Activated T-cell treated with anti-CD3 and anti-CD28 coated beads, Interleukin-2, amount 50 U/mL, for 4 hours (primary cell): ENCODE measurements at regions not wholly inside any gene's neighbourhood (a gene's known extent, or its start where the extent isn't known, plus 50 kb on each side); places are given as distances from the start of the nearest gene placed in this dataset.
"Not testable (repeated sequence)": the region's sequence is repeated elsewhere in the genome, so short reads cannot be mapped to it uniquely, and the experiment has no call there.

Experiments
- ATAC-seq, 2 donors: fragments of 200-7000 bp; cut with Tn5 transposase; one replicate each; pipeline ENCODE4 v1.10.0; 2021
- DNase-seq: peaks from one replicate; pipeline ENCODE4 v3.0.0-alpha.2; 2020
- H3K27me3 Mint-ChIP-seq: one replicate; pipeline ENCODE4 v1.8.0; 2021; ENCODE audit warnings: low read depth, mixed read lengths
- H3K36me3 Mint-ChIP-seq: one replicate; pipeline ENCODE4 v1.8.0; 2022; ENCODE audit warnings: mixed read lengths; ENCODE audit not compliant: insufficient read depth
- H3K4me1 Mint-ChIP-seq: one replicate; pipeline ENCODE4 v1.8.0; 2021; ENCODE audit warnings: low read depth, mixed read lengths
- H3K4me3 Mint-ChIP-seq: one replicate; pipeline ENCODE4 v1.8.0; 2021; ENCODE audit warnings: mild to moderate bottlenecking, moderate library complexity, mixed read lengths
- H3K9me3 Mint-ChIP-seq: one replicate; pipeline ENCODE4 v1.8.0; 2021; ENCODE audit warnings: mixed read lengths

DNA sequence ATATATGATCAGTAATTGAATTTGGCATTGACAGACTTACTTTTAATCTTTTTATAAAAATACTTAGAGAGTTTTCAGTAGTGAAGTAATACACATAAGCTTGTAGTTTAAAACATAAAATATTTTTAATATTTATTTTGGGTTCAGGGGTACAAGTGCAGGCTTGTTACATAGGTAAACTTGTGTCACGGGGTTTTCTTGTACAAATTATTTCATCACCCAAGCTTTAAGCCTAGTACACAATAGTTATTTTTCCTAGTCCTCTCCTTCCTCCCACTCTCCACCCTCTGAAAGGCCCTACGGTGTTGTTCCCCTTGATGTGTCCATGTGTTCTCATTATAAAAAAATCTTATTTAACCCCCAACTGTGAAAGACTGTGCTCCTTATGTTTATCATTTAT lies 1397.8 kb upstream of the RAG2 start:
- peaks cover 7% of the 10 kb centered on the region for H3K9me3 Mint-ChIP-seq
- no peaks in the 10 kb centered on the region for H3K27me3 Mint-ChIP-seq
- H3K4me1 Mint-ChIP-seq, result no peaks in the 10 kb centered on the region
- no peak for ATAC-seq
- no peaks in the 10 kb centered on the region for H3K36me3 Mint-ChIP-seq
- no peak overlapping the region for H3K4me3 Mint-ChIP-seq
- DNase-seq, result no peak

DNA sequence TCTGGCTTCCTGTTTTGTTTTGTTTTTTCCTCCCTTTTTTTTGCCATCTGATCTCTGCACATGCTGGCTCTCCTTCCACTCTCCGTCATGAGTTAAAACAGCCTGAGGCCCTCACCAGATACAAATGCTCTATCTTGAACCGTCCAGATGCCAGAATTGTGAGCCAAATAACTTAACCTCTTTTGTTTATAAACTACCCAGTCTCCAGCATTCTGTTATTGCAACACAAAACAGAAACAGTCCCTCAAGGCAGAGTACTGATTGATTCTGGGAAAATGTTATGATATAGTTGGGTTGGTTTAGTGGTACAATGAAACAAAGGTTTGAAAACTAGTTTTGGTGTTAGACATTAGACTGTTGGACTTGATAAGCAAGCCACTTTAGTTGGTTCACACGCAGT lies 1390.0 kb upstream of the RAG2 start:
- Mint-ChIP-seq H3K36me3 (no peaks in the 10 kb centered on the region), H3K9me3 (peaks cover 10% of the 10 kb centered on the region), H3K4me1 (no peaks in the 10 kb centered on the region), H3K27me3 (no peaks in the 10 kb centered on the region), H3K4me3 (no peak overlapping the region)
- no peak for ATAC-seq
- no peak for DNase-seq

DNA sequence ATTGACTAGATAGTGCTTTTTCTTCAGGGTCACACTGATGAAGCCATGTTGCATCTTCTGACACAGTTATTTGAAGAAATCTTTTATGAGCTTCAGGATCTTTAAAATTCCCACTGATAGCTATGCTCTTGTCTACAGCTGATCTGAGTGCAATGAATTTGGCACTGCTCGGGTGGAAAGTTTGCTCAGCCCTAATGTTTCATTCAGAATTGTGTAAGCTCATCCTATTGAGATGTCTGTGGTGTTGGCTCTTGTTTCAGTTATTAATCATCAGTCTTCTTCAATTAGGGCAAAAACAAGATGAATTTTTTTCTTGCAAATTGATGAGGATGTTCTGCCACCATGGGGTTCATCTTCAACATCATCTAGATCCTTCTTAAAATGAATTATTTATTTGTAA lies 1387.0 kb upstream of the RAG2 start:
- Mint-ChIP-seq H3K4me1 (no peaks in the 10 kb centered on the region), H3K9me3 (peaks cover 5% of the 10 kb centered on the region), H3K36me3 (no peaks in the 10 kb centered on the region), H3K4me3 (no peak overlapping the region), H3K27me3 (no peaks in the 10 kb centered on the region)
- ATAC-seq (no peak), DNase-seq (no peak)

DNA sequence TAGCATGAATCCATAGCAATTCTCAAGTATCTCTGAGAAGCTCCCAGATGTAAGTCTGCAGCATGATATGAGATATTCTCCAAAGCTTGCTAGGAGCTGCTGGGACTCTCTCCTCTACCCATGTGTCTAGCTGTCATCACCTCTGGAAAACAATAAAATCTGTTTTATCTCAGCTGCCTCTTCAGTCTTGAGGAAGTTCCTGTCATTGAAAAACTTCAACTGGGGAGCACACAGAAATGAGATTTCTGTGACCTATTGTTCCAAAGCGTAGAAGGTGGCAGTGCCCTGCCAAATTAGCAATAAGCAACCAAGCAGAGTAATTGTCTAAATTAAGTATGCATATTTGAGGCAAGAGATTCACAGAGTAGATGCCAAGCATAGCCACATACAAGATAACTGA lies 1380.6 kb upstream of the RAG2 start:
- H3K27me3 Mint-ChIP-seq, result no peaks in the 10 kb centered on the region
- no peaks in the 10 kb centered on the region for H3K4me1 Mint-ChIP-seq
- H3K36me3 Mint-ChIP-seq, result no peaks in the 10 kb centered on the region
- no peak for ATAC-seq
- no peaks in the 10 kb centered on the region for H3K9me3 Mint-ChIP-seq
- DNase-seq, result no peak
- no peak overlapping the region for H3K4me3 Mint-ChIP-seq

DNA sequence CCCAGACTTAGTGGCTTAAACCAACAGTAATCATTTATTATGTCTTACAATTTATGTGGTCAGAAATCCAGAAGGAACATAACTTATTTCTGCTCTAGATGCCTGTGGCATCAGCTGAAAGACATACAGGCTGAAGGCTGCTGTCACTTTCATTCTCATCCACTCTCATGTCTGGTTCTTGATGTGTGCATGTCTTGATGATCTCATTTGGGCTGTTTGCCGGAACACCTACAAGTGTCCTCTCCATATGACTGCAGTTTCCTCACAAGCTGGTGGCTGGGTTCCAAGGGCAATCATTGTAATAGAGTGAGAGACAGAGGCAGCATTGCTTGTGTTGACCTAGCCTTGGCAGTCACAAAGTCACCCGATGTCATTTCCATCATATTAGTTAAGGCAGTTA lies 1375.9 kb upstream of the RAG2 start:
- Mint-ChIP-seq H3K4me1 (no peaks in the 10 kb centered on the region), H3K9me3 (peaks cover 13% of the 10 kb centered on the region), H3K36me3 (no peaks in the 10 kb centered on the region), H3K4me3 (no peak overlapping the region), H3K27me3 (no peaks in the 10 kb centered on the region)
- ATAC-seq (no peak), DNase-seq (no peak)

DNA sequence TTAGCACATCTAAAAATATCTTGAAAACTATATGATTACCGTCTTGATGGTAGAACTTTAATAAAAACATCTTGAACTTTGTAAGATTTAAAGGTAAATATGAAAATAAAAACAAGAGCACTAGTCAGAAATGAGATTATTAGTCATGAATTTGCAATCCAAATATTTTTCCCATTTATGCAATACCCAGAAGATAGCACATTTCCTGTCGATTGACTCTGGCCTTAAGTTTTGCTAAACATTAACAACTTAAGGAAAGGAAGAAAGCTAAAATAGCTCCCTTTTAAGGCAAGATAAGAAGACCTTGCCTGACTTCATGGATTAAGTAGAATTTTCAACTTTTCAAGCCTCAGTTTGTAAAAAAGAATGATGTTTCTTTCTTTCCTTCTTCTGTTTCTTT lies 1374.7 kb upstream of the RAG2 start:
- no peak for DNase-seq
- Mint-ChIP-seq H3K9me3 (peaks cover 16% of the 10 kb centered on the region), H3K27me3 (no peaks in the 10 kb centered on the region), H3K36me3 (no peaks in the 10 kb centered on the region), H3K4me3 (no peak overlapping the region), H3K4me1 (no peaks in the 10 kb centered on the region)
- no peak for ATAC-seq

DNA sequence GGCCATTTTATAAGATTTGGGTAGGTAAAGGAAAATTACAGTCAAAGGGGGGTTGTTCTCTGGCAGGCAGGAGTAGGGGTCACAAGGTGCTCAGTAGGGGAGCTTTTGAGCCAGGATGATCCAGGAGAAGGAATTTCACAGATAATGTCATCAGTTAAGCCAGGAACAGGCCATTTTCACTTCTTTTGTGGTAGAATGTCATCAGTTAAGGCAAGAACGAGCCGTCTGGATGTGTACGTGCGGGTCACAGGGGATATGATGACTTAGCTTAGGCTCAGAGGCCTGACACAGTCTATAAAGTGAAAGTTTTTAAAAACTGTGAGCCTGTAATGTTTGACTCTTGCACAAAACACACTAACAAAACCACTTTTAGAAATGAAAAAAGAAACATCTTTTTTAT lies 1371.3 kb upstream of the RAG2 start:
- not testable (repeated sequence) for DNase-seq, H3K36me3 Mint-ChIP-seq, ATAC-seq, H3K4me1 Mint-ChIP-seq, H3K4me3 Mint-ChIP-seq, H3K27me3 Mint-ChIP-seq
- peaks cover 21% of the 10 kb centered on the region for H3K9me3 Mint-ChIP-seq

DNA sequence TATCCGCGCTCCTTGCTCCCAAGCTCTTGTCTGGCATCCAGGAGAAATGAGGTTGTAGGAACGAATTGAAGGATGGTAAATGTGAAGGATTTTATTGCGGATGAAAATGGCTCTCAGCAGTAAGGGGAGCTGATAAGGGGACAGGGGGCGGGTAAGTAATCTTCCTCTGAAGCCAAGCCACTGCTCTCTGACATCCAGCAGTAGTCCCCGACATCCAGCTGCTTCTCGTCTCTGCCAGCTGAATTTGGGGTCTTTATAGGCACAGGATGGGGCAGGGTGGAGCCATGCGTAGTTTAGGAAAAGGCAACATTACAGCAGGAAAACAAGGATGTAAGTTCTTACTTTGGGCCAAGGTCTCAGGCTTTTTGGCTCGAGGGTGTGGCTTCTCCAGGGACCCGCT lies 1370.1 kb upstream of the RAG2 start:
- ATAC-seq (no peak), DNase-seq (no peak)
- Mint-ChIP-seq H3K4me3 (no peak overlapping the region), H3K4me1 (no peaks in the 10 kb centered on the region), H3K9me3 (peaks cover 21% of the 10 kb centered on the region), H3K36me3 (no peaks in the 10 kb centered on the region), H3K27me3 (no peaks in the 10 kb centered on the region)

DNA sequence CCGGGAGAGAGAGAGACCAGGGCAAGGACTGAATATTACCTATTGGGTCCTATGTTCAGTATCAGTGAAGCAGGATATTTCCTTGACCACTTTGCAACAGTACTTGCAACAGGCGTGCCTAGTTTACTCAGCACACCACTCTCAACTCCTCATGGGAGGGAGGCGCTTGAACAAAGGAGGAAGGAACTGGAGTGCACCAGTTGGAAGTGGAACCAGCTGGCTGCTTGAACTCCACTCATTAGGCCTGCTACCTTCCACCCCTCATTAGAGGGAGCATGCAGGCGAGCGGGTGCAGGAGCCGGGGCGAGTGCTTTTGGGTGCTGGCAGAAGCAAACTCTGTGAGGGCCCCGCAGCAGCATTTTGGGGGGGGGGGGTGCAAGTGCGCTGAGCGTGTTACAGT lies 1369.6 kb upstream of the RAG2 start:
- peaks cover 20% of the 10 kb centered on the region for H3K9me3 Mint-ChIP-seq
- no peaks in the 10 kb centered on the region for H3K27me3 Mint-ChIP-seq
- no peaks in the 10 kb centered on the region for H3K4me1 Mint-ChIP-seq
- H3K36me3 Mint-ChIP-seq, result no peaks in the 10 kb centered on the region
- no peak for DNase-seq
- no peak for ATAC-seq
- H3K4me3 Mint-ChIP-seq, result no peak overlapping the region

DNA sequence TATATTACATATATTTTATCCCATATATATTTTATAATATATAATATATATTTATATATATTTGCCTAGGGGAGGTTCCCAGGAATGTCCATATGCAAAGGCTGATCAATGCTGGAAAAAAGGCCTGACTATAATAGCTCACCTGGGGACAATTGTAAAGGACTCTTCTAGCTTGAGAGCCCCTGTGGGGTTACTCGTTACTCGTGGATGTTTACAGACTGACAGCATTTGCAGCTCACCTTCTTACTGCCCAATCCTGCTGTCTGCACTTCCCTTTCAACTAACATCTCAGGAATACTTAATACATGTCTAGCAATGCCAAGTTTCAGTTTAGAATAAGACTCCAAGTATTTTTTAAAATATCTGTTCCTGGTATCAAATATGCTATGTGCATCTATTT lies 1365.4 kb upstream of the RAG2 start:
- Mint-ChIP-seq H3K9me3 (peaks cover 9% of the 10 kb centered on the region), H3K36me3 (no peaks in the 10 kb centered on the region), H3K27me3 (no peaks in the 10 kb centered on the region), H3K4me3 (no peak overlapping the region), H3K4me1 (no peaks in the 10 kb centered on the region)
- DNase-seq (no peak), ATAC-seq (no peak)

DNA sequence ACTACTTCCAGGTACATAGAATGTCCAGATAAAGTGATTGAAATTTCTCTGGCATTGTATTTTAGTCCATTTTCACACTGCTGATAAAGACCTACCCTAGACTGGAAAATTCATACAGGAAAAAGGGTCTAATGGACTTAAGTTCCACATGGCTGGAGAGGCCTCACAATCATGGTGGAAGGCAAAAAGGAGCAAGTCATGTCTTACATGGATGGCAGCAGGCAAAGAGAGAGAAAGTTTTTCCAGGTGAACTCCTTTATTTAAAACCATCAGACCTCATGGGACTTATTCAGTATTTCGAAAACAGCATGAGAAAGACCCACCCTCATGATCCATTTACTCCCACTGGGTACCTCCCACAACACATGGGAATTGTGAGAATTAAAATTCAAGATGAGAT lies 1359.7 kb upstream of the RAG2 start:
- Mint-ChIP-seq H3K27me3 (no peaks in the 10 kb centered on the region), H3K4me3 (no peak overlapping the region), H3K4me1 (no peaks in the 10 kb centered on the region), H3K36me3 (no peaks in the 10 kb centered on the region), H3K9me3 (peaks cover 11% of the 10 kb centered on the region)
- DNase-seq (no peak), ATAC-seq (no peak)

DNA sequence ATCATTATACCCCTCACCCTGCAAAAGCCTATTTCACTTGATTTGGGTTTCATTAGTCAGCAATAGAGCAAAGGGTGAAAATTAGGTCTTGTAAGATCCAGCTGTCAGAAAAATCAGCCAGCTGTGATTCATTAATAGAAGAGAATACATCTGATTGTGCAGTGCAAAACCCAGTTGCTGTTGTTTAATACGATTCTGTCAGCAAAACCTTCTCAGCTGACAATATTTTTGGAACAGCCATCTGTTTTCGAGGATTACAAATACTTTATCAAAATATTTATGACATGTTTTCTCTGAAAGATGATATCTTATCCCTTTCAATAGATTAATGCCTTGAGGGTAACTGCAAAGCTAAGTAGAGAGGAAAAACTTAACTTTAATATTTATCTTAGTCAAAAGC lies 1354.0 kb upstream of the RAG2 start:
- peaks cover 10% of the 10 kb centered on the region for H3K9me3 Mint-ChIP-seq
- no peaks in the 10 kb centered on the region for H3K36me3 Mint-ChIP-seq
- ATAC-seq (no peak), DNase-seq (no peak)
- H3K4me1 Mint-ChIP-seq, result no peaks in the 10 kb centered on the region
- H3K4me3 Mint-ChIP-seq, result no peak overlapping the region
- H3K27me3 Mint-ChIP-seq, result no peaks in the 10 kb centered on the region

DNA sequence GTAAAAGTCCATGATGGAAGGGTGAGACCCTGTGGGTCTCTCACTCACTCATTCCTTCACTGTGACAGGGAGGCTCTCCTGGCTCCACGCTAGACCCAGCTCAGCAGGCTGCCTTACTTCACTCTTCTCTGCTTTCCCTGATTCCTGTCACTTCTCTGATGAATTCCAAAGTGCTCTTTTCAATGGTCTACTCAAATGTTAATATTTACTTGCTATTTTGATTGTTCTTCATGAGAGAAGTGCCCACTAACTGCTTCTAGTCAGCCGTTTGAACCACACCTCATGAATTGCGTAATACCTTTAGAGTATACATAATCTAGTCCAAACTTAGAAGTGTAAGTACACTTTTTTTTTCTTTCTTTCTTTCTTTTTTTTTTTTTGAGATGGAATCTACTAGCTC lies 1350.2 kb upstream of the RAG2 start:
- no peaks in the 10 kb centered on the region for H3K36me3 Mint-ChIP-seq
- no peaks in the 10 kb centered on the region for H3K4me1 Mint-ChIP-seq
- H3K4me3 Mint-ChIP-seq, result no peak overlapping the region
- peaks cover 16% of the 10 kb centered on the region for H3K9me3 Mint-ChIP-seq
- H3K27me3 Mint-ChIP-seq, result no peaks in the 10 kb centered on the region
- no peak for DNase-seq
- no peak for ATAC-seq

DNA sequence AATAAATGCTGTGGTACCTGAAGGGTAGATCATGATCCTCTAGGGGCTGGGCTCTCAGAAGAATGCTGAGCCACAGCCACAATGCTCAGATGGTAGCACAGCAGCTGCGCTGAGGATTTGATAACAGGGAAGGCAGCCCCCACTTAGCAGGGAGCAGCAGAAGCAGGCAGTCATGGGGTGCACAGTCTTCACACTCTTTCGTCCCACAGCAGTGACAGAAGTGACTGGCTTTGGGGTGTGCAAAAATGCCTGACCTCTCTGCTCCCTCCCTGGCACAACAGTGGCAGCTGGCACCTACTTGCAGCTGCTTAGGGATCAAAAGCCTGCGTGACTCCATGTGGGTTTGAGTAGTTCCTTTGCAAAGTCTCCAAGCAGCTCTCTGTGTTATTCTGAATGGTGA lies 1349.8 kb upstream of the RAG2 start:
- H3K4me1 Mint-ChIP-seq, result no peaks in the 10 kb centered on the region

DNA sequence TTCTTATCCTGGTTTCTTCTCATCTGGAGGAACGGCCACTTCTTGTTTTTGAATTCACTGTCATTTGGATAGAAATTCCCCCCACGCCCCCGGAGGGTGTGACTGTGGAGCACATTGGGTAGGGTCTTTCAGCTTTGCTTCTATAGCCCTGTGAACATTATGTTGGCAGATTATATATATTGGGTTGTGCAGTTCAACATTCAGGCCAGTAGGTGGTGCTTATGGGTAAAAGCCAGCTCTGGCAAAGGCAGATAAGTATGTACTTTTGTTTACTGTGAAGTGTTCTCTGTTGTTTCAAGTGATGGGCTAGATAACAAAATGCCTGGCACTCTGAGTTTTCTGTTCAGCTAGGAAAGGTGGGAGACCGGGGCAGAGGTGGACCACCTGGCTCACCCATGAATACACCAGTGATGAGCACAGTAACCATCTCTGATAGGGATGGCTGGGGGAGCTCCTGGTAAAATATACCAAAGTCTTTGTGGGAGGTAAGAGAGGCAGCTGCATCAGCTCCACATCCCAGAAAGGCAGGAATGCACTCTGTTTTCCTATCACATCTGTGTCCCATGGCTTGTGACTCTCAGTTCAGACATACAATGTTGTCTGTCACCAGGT lies 1348.2 kb upstream of the RAG2 start:
- H3K27me3 Mint-ChIP-seq, result no peaks in the 10 kb centered on the region

More for the DNA sequence above, 1349.8 kb upstream of the RAG2 start:
- no peaks in the 10 kb centered on the region for H3K27me3 Mint-ChIP-seq
- DNase-seq, result no peak
- H3K9me3 Mint-ChIP-seq, result peaks cover 18% of the 10 kb centered on the region
- no peak for ATAC-seq
- H3K36me3 Mint-ChIP-seq, result no peaks in the 10 kb centered on the region
- H3K4me3 Mint-ChIP-seq, result no peak overlapping the region

DNA sequence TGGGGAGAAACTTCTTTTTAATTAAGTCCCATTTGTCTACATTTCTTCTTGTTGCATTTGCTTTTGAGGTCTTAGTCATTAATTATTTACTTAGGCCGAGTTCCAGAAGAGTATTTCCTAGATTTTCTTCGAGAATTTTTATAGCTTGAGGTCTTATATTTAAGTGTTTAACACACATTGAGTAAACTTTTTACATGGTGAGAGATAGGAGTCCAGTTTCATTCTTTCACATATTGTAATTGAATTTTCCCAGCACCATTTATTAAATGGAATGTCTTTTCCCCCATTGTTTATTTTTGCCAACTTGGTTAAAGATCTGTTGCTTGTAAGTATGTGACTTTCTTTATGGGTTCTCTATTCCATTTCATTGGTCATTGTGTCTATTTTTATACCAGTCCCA lies 1344.0 kb upstream of the RAG2 start:
- Mint-ChIP-seq H3K9me3 (peaks cover 18% of the 10 kb centered on the region), H3K36me3 (no peaks in the 10 kb centered on the region), H3K27me3 (no peaks in the 10 kb centered on the region), H3K4me1 (no peaks in the 10 kb centered on the region), H3K4me3 (no peak overlapping the region)
- ATAC-seq (no peak), DNase-seq (no peak)

More for the DNA sequence above, 1348.2 kb upstream of the RAG2 start:
- no peak for DNase-seq
- no peak overlapping the region for H3K4me3 Mint-ChIP-seq
- no peaks in the 10 kb centered on the region for H3K36me3 Mint-ChIP-seq
- peaks cover 18% of the 10 kb centered on the region for H3K9me3 Mint-ChIP-seq
- no peak for ATAC-seq
- no peaks in the 10 kb centered on the region for H3K4me1 Mint-ChIP-seq
